Central memory CD8-positive, alpha-beta T cell (primary cell): ENCODE measurements at regions not wholly inside any gene's neighbourhood (a gene's known extent, or its start where the extent isn't known, plus 50 kb on each side); places are given as distances from the start of the nearest gene placed in this dataset.

Experiments used
- ATAC-seq: fragments of 150-1000 bp; cut with Tn5 transposase; replicated peaks from 2 replicates; pipeline ENCODE4 v1.10.0; 2022; ENCODE audit warnings: mild to moderate bottlenecking, moderate FRiP score, moderate number of reproducible peaks; ENCODE audit not compliant: poor library complexity, severe bottlenecking; ENCODE audit errors: extremely low read depth
- DNase-seq, 2 donors: peaks; one replicate each; pipeline ENCODE4 v3.0.0; 2021; ENCODE audit warnings: low spot score in 2 of 2
- H3K27ac Mint-ChIP-seq: one replicate; pipeline ENCODE4 v1.8.0; 2022; ENCODE audit warnings: low read depth, mild to moderate bottlenecking, moderate library complexity, mixed read lengths
- H3K27me3 Mint-ChIP-seq: one replicate; pipeline ENCODE4 v1.8.0; 2022; ENCODE audit warnings: mixed read lengths
- H3K36me3 Mint-ChIP-seq: one replicate; pipeline ENCODE4 v1.8.0; 2022; ENCODE audit warnings: mild to moderate bottlenecking, moderate library complexity, mixed read lengths; ENCODE audit not compliant: insufficient read depth
- H3K4me1 Mint-ChIP-seq: one replicate; pipeline ENCODE4 v1.8.0; 2022; ENCODE audit warnings: mixed read lengths
- H3K4me3 Mint-ChIP-seq: one replicate; pipeline ENCODE4 v1.8.0; 2022; ENCODE audit warnings: mild to moderate bottlenecking, moderate library complexity, mixed read lengths
- H3K9me3 Mint-ChIP-seq: one replicate; pipeline ENCODE4 v1.8.0; 2022; ENCODE audit warnings: mixed read lengths

GRCh38 chr9:19623941-19624340 lies 164.9 kb downstream of the SLC24A2 start:
- DNase-seq (no peak), ATAC-seq (no peak)
- no peak overlapping the region for H3K4me3 Mint-ChIP-seq

GRCh38 chr9:19620326-19620725 lies 168.5 kb downstream of the SLC24A2 start:
- H3K27ac Mint-ChIP-seq = no peak overlapping the region
- H3K27me3 Mint-ChIP-seq = peaks cover 48% of the 10 kb centered on the region
- no peaks in the 10 kb centered on the region for H3K4me1 Mint-ChIP-seq
- ATAC-seq = no peak
- H3K36me3 Mint-ChIP-seq = no peaks in the 10 kb centered on the region
- H3K4me3 Mint-ChIP-seq = no peak overlapping the region
- H3K9me3 Mint-ChIP-seq = no peaks in the 10 kb centered on the region
- DNase-seq = no peak

More at GRCh38 chr9:19623941-19624340, 164.9 kb downstream of the SLC24A2 start:
- H3K27ac Mint-ChIP-seq = no peak overlapping the region
- H3K9me3 Mint-ChIP-seq = no peaks in the 10 kb centered on the region
- no peaks in the 10 kb centered on the region for H3K36me3 Mint-ChIP-seq
- no peaks in the 10 kb centered on the region for H3K4me1 Mint-ChIP-seq
- peaks cover 21% of the 10 kb centered on the region for H3K27me3 Mint-ChIP-seq

GRCh38 chr9:19619221-19619620 lies 169.6 kb downstream of the SLC24A2 start:
- Mint-ChIP-seq H3K36me3 (no peaks in the 10 kb centered on the region), H3K27ac (no peak overlapping the region), H3K27me3 (peaks cover 55% of the 10 kb centered on the region), H3K4me3 (no peak overlapping the region), H3K9me3 (no peaks in the 10 kb centered on the region), H3K4me1 (no peaks in the 10 kb centered on the region)
- DNase-seq = no peak
- ATAC-seq = no peak

DNA sequence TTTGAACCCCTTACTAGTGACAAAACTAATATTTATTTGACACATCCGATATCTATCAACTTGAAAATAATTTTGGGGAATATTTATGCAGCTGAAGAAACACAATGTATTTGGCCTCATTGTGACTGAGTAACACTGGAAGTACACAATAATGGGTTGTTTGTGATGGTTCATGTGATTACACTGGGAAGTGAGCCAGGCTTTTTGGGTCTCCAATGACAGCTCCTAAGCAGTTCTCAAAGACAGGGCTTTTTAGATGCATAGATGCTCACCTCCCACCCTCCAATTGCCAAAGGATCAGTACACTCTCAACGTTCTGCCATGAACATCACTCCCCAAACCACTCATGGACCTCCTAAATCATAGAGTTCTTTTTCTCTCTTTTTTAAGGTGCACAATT lies 170.0 kb downstream of the SLC24A2 start:
- H3K4me1 Mint-ChIP-seq = no peaks in the 10 kb centered on the region
- H3K4me3 Mint-ChIP-seq = no peak overlapping the region
- H3K27me3 Mint-ChIP-seq = peaks cover 55% of the 10 kb centered on the region
- no peak for DNase-seq
- no peak for ATAC-seq
- no peak overlapping the region for H3K27ac Mint-ChIP-seq
- H3K9me3 Mint-ChIP-seq = no peaks in the 10 kb centered on the region
- H3K36me3 Mint-ChIP-seq = no peaks in the 10 kb centered on the region

GRCh38 chr9:19615036-19615624 lies 173.7 kb downstream of the SLC24A2 start:
- no peak for ATAC-seq
- Mint-ChIP-seq H3K36me3 (no peaks in the 10 kb centered on the region), H3K27me3 (peaks cover 48% of the 10 kb centered on the region), H3K9me3 (no peaks in the 10 kb centered on the region), H3K4me1 (no peaks in the 10 kb centered on the region), H3K4me3 (no peak overlapping the region), H3K27ac (no peak overlapping the region)
- DNase-seq = no peak

DNA sequence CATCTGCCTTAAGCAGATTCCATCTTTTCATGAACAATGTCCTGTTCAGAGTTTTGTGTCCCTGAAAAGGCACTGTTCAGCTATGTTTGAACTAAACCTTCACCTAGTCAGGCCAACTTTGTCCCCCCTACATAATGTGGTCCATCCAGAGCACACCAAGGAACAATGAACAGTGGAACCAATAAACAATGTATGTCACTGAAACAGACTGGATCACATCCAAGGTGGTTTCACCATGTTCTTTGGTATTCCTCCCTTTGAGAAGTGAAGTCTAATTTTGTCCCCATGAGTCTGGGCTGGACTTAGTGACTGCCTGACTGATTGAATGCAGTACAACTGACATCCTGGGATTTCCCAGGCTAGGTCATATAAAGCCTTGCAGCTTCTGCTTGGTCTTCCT lies 174.5 kb downstream of the SLC24A2 start:
- H3K4me3 Mint-ChIP-seq = no peak overlapping the region
- H3K27ac Mint-ChIP-seq = no peak overlapping the region
- H3K9me3 Mint-ChIP-seq = no peaks in the 10 kb centered on the region
- peaks cover 55% of the 10 kb centered on the region for H3K27me3 Mint-ChIP-seq
- H3K36me3 Mint-ChIP-seq = no peaks in the 10 kb centered on the region
- H3K4me1 Mint-ChIP-seq = no peaks in the 10 kb centered on the region
- ATAC-seq = no peak
- DNase-seq = no peak

GRCh38 chr9:19600538-19600937 lies 188.3 kb downstream of the SLC24A2 start:
- H3K4me1 Mint-ChIP-seq = no peaks in the 10 kb centered on the region
- peaks cover 5% of the 10 kb centered on the region for H3K9me3 Mint-ChIP-seq
- H3K27ac Mint-ChIP-seq = no peak overlapping the region
- no peak for DNase-seq
- no peaks in the 10 kb centered on the region for H3K36me3 Mint-ChIP-seq
- no peak overlapping the region for H3K4me3 Mint-ChIP-seq
- H3K27me3 Mint-ChIP-seq = peaks cover 14% of the 10 kb centered on the region
- no peak for ATAC-seq

GRCh38 chr9:19598722-19599121 lies 189.9 kb downstream of the ACER2 start:
- Mint-ChIP-seq H3K4me1 (no peaks in the 10 kb centered on the region), H3K27ac (no peak overlapping the region), H3K27me3 (peaks cover 18% of the 10 kb centered on the region), H3K36me3 (no peaks in the 10 kb centered on the region), H3K9me3 (peaks cover 5% of the 10 kb centered on the region), H3K4me3 (no peak overlapping the region)
- DNase-seq = no peak
- no peak for ATAC-seq

- ATAC-seq (no peak), DNase-seq (no peak)
- H3K4me1 Mint-ChIP-seq = no peaks in the 10 kb centered on the region
- no peak overlapping the region for H3K4me3 Mint-ChIP-seq
- H3K9me3 Mint-ChIP-seq = peaks cover 5% of the 10 kb centered on the region
- H3K36me3 Mint-ChIP-seq = no peaks in the 10 kb centered on the region
- H3K27ac Mint-ChIP-seq = no peak overlapping the region
- peaks cover 24% of the 10 kb centered on the region for H3K27me3 Mint-ChIP-seq
Measured at GRCh38 chr9:19597176-19597575, 188.4 kb downstream of the ACER2 start.

GRCh38 chr9:19595003-19595402 lies 186.2 kb downstream of the ACER2 start:
- no peaks in the 10 kb centered on the region for H3K36me3 Mint-ChIP-seq
- no peak overlapping the region for H3K4me3 Mint-ChIP-seq
- no peak for ATAC-seq
- DNase-seq = no peak
- no peak overlapping the region for H3K27ac Mint-ChIP-seq
- peaks cover 39% of the 10 kb centered on the region for H3K27me3 Mint-ChIP-seq
- peaks cover 5% of the 10 kb centered on the region for H3K9me3 Mint-ChIP-seq
- no peaks in the 10 kb centered on the region for H3K4me1 Mint-ChIP-seq

- Mint-ChIP-seq H3K27me3 (peaks cover 36% of the 10 kb centered on the region), H3K36me3 (no peaks in the 10 kb centered on the region), H3K4me3 (no peak overlapping the region), H3K27ac (no peak overlapping the region), H3K9me3 (peaks cover 9% of the 10 kb centered on the region), H3K4me1 (peaks cover 4% of the 10 kb centered on the region)
- DNase-seq (no peak), ATAC-seq (no peak)
Measured at GRCh38 chr9:19587678-19588077, 178.9 kb downstream of the ACER2 start.

DNA sequence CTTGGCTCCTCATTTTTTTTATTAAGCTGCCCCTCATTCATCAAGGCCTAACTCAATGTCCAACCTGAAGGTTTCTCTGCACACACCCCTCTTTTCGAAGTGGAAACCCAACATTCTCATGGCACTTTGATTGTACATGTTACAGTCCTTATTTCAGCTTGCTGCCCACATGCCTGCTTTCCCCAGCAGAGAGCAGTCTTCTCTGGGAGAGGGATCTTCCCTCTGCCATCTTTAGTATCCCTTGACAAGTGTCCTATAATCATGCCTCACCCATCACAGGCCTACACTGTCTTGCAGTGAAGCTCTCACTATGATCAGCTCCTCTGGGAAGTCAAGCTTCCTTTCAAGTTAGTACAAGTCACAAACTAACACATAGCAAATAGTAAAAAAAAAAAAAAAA lies 175.1 kb downstream of the ACER2 start:
- peaks cover 38% of the 10 kb centered on the region for H3K27me3 Mint-ChIP-seq
- peaks cover 4% of the 10 kb centered on the region for H3K9me3 Mint-ChIP-seq
- no peak overlapping the region for H3K27ac Mint-ChIP-seq
- ATAC-seq (no peak), DNase-seq (no peak)
- H3K4me1 Mint-ChIP-seq = peaks cover 4% of the 10 kb centered on the region
- no peak overlapping the region for H3K4me3 Mint-ChIP-seq
- no peaks in the 10 kb centered on the region for H3K36me3 Mint-ChIP-seq

DNA sequence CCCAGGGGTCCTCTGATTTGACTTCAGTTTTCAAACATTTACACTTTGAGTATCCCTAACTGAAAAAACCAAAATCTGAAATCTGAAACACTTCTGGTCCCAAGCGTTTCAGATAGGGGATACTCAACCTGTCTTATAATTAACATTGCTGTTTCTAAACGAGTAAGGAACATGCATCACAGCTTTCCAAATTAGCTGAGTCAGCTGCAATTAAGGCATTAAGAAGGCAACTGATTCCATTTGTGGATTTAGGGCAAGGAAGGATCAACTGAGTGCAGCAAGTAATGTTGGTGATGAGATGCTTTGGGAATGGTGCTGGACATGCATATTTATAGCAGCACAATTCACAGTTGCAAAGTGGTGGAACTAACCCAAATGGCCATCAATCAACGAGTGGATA lies 168.6 kb downstream of the ACER2 start:
- Mint-ChIP-seq H3K4me3 (no peak overlapping the region), H3K36me3 (no peaks in the 10 kb centered on the region), H3K4me1 (no peaks in the 10 kb centered on the region), H3K9me3 (no peaks in the 10 kb centered on the region), H3K27me3 (peaks cover 40% of the 10 kb centered on the region), H3K27ac (no peak overlapping the region)
- ATAC-seq (no peak), DNase-seq (no peak)

- no peak for ATAC-seq
- Mint-ChIP-seq H3K27me3 (peaks cover 11% of the 10 kb centered on the region), H3K27ac (no peak overlapping the region), H3K36me3 (no peaks in the 10 kb centered on the region), H3K4me3 (no peak overlapping the region), H3K4me1 (no peaks in the 10 kb centered on the region), H3K9me3 (no peaks in the 10 kb centered on the region)
- no peak for DNase-seq
Measured at GRCh38 chr9:19568946-19569345, 160.1 kb downstream of the ACER2 start.
